Progenitor cell of endocrine pancreas (in vitro differentiated cells): ENCODE measurements at regions not wholly inside any gene's neighbourhood (a gene's known extent, or its start where the extent isn't known, plus 50 kb on each side); places are given as distances from the start of the nearest gene placed in this dataset.

Experiments used
- DNase-seq: peaks from one replicate; pipeline ENCODE4 v3.0.0; 2021; ENCODE audit warnings: low spot score; ENCODE audit not compliant: unreplicated experiment
- H3K27ac Mint-ChIP-seq: 2 replicates; pipeline ENCODE4 v1.8.0; 2021; ENCODE audit warnings: mild to moderate bottlenecking, moderate library complexity, mixed read lengths
- H3K27me3 Mint-ChIP-seq: 2 replicates; pipeline ENCODE4 v1.8.0; 2021; ENCODE audit warnings: mixed read lengths
- H3K36me3 Mint-ChIP-seq: 2 replicates; pipeline ENCODE4 v1.8.0; 2022; ENCODE audit warnings: mixed read lengths; ENCODE audit not compliant: insufficient read depth
- H3K4me1 Mint-ChIP-seq: 2 replicates; pipeline ENCODE4 v1.8.0; 2021; ENCODE audit warnings: low read depth, mixed read lengths
- H3K4me3 Mint-ChIP-seq: 2 replicates; pipeline ENCODE4 v1.8.0; 2021; ENCODE audit warnings: low read depth, mild to moderate bottlenecking, moderate library complexity, mixed read lengths
- H3K9me3 Mint-ChIP-seq: 2 replicates; pipeline ENCODE4 v1.8.0; 2021; ENCODE audit warnings: low read depth, mixed read lengths
- CTCF ChIP-seq: fragments of 200-600 bp; sonication (generic); IDR thresholded peaks from one replicate; pipeline ENCODE4 v1.5.0; 2021; ENCODE audit warnings: antibody characterized with exemption, mild to moderate bottlenecking; ENCODE audit not compliant: unreplicated experiment

- H3K4me1 Mint-ChIP-seq, result peaks cover 3% of the 10 kb centered on the region
- no peaks in the 10 kb centered on the region for H3K36me3 Mint-ChIP-seq
- no peak for TF ChIP-seq CTCF
- no peak overlapping the region for H3K4me3 Mint-ChIP-seq
- DNase-seq, result no peak
- H3K9me3 Mint-ChIP-seq, result no peaks in the 10 kb centered on the region
- H3K27me3 Mint-ChIP-seq, result no peaks in the 10 kb centered on the region
- no peak overlapping the region for H3K27ac Mint-ChIP-seq
Measured at GRCh38 chr6:100217225-100218012, 223.4 kb upstream of the MCHR2 start.

- no peaks in the 10 kb centered on the region for H3K36me3 Mint-ChIP-seq
- H3K27me3 Mint-ChIP-seq, result no peaks in the 10 kb centered on the region
- H3K9me3 Mint-ChIP-seq, result no peaks in the 10 kb centered on the region
- H3K27ac Mint-ChIP-seq, result no peak overlapping the region
- H3K4me1 Mint-ChIP-seq, result peaks cover 3% of the 10 kb centered on the region
- TF ChIP-seq CTCF, result no peak
- no peak for DNase-seq
- no peak overlapping the region for H3K4me3 Mint-ChIP-seq
Measured at GRCh38 chr6:100216760-100217159, 222.7 kb upstream of the MCHR2 start.

GRCh38 chr6:100212131-100212530 is 218.1 kb upstream of the MCHR2 start:
- peaks cover 15% of the 10 kb centered on the region for H3K4me1 Mint-ChIP-seq
- DNase-seq, result no peak
- H3K9me3 Mint-ChIP-seq, result no peaks in the 10 kb centered on the region
- H3K27me3 Mint-ChIP-seq, result no peaks in the 10 kb centered on the region
- H3K36me3 Mint-ChIP-seq, result no peaks in the 10 kb centered on the region
- TF ChIP-seq CTCF, result no peak
- H3K27ac Mint-ChIP-seq, result no peak overlapping the region
- H3K4me3 Mint-ChIP-seq, result no peak overlapping the region

GRCh38 chr6:100210137-100211117 is 216.4 kb upstream of the MCHR2 start:
- Mint-ChIP-seq H3K27me3 (no peaks in the 10 kb centered on the region), H3K27ac (no peak overlapping the region), H3K36me3 (no peaks in the 10 kb centered on the region), H3K4me3 (no peak overlapping the region), H3K4me1 (peaks cover 15% of the 10 kb centered on the region), H3K9me3 (no peaks in the 10 kb centered on the region)
- DNase-seq, result no peak
- TF ChIP-seq CTCF, result no peak

DNA sequence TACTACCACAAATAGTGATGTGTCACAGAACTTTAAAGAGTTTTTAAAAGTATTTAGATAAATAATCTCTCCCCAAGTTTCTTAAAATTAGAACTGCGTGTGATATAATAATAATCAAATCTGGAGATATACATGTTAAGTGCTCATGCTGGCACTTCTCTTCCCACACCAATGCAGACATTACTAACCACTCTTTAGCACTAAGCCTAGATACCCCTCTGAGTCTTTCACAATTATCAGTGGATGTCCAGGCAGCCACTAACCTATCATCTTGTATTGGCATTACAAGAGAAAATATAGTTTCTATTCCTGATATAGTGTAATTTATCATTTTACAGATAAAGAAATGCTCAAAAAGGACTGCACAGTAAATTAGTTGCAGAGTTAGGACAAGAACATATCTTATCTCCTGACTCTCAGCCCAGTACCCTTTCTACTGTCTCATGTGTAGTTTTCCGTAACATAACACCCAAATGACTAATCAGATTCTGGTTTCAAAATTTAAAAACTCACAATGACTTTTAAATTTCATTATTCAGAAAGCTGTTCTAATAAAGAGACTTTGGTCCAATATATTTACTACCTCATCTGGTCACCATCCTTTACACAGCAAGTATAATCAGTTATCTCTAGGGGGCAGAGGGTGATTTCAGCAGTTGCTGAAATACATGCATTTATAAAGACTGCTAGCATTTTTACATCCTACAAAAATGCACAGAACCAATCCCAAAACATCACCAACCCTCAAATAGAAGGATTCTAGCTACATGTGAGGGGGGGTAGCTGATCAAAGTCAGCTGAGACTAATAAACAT is 215.5 kb upstream of the MCHR2 start:
- no peak overlapping the region for H3K4me3 Mint-ChIP-seq
- no peak for TF ChIP-seq CTCF
- H3K36me3 Mint-ChIP-seq, result no peaks in the 10 kb centered on the region
- H3K4me1 Mint-ChIP-seq, result peaks cover 15% of the 10 kb centered on the region
- no peak for DNase-seq
- H3K27me3 Mint-ChIP-seq, result no peaks in the 10 kb centered on the region
- peaks cover under 1% of the 10 kb centered on the region for H3K9me3 Mint-ChIP-seq
- H3K27ac Mint-ChIP-seq, result no peak overlapping the region
